ENCODE measurements at regions not wholly inside any gene's neighbourhood (a gene's known extent, or its start where the extent isn't known, plus 50 kb on each side); places are given as distances from the start of the nearest gene placed in this dataset.

DNA sequence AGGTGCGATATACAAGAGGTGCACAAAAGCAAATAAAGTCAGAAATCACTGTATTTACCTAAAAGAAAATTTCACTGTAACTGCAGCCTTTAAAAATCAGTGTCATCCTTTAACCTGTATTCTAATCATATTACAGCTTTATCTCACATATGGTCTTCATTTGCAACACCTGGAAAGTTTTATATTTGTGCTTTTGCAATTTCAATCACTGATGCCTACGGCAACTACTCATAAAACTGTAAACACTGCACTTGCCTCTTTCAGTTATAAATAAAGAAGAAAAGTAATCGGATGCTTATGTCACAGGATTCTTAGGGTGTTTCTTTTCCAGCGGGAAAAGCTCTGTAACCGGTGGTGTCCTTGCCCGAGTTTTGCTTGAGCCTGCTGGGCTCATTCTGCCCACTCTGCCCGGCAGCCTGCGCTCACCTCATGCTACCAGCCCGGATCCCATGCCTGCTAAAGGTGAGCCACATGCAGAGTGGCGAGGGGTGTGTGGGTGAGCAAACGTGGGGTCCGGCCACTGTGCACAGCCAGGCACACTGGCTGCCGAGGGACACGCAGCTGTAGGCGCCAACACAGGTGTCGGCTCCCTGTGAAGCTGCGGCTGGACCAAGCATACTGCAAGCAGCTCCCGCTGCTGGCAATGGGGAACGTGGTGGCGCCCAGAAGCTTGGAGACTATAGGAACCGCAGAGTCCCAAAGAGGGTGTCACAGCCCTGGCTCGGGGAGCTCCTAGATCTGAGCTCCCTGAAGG is 56.3 kb upstream of the ABCB5 start:
- TF ChIP-seq CTCF (IDR thresholded peaks at IDR 0.05) (no peak), EZH2 (IDR thresholded peaks at IDR 0.05; ENCODE audit: borderline replicate concordance, insufficient read depth, low read depth, low read length, poor library complexity, severe bottlenecking) (no peak)
